HEK293T (cell line): ENCODE measurements at regions not wholly inside any gene's neighbourhood (a gene's known extent, or its start where the extent isn't known, plus 50 kb on each side); places are given as distances from the start of the nearest gene placed in this dataset.

ENCODE experiments used
- ARNT ChIP-seq: fragments of 450-650 bp; IDR thresholded peaks from 2 replicates; pipeline ENCODE4 v1.6.1; 2017; ENCODE audit warnings: mild to moderate bottlenecking
- BHLHE40 ChIP-seq: fragments of 450-650 bp; IDR thresholded peaks from 2 replicates; pipeline ENCODE4 v1.6.1; 2016; ENCODE audit warnings: mild to moderate bottlenecking, moderate library complexity, borderline replicate concordance
- CTBP1 ChIP-seq: fragments of 450-650 bp; IDR thresholded peaks from 2 replicates; pipeline ENCODE4 v1.6.1; 2016; ENCODE audit warnings: borderline replicate concordance
- ELF4 ChIP-seq: fragments of 450-650 bp; IDR thresholded peaks from 2 replicates; pipeline ENCODE4 v1.6.1; 2017; ENCODE audit warnings: antibody characterized with exemption
- FOXA1 ChIP-seq: fragments of 450-650 bp; IDR thresholded peaks from 2 replicates; pipeline ENCODE4 v1.6.1; 2016; ENCODE audit warnings: mild to moderate bottlenecking
- FOXM1 ChIP-seq: fragments of 450-650 bp; IDR thresholded peaks from 2 replicates; pipeline ENCODE4 v1.6.1; 2017; ENCODE audit warnings: mild to moderate bottlenecking, borderline replicate concordance
- HDGF ChIP-seq: fragments of 450-650 bp; IDR thresholded peaks from 2 replicates; pipeline ENCODE4 v1.6.1; 2017; ENCODE audit warnings: antibody characterized with exemption, borderline replicate concordance
- L3MBTL2 ChIP-seq: fragments of 450-650 bp; conservative IDR thresholded peaks from 2 replicates; pipeline ENCODE4 v1.6.1; 2016; ENCODE audit warnings: mild to moderate bottlenecking
- LEF1 ChIP-seq: fragments of 450-650 bp; IDR thresholded peaks from 2 replicates; pipeline ENCODE4 v1.6.1; 2017; ENCODE audit warnings: mild to moderate bottlenecking, borderline replicate concordance
- SP1 ChIP-seq: fragments of 450-650 bp; IDR thresholded peaks from 2 replicates; pipeline ENCODE4 v1.6.1; 2017
- SUZ12 ChIP-seq: fragments of 450-650 bp; IDR thresholded peaks from 2 replicates; pipeline ENCODE4 v1.6.1; 2016; ENCODE audit warnings: mild to moderate bottlenecking
- TARDBP ChIP-seq: fragments of 450-650 bp; IDR thresholded peaks from 2 replicates; pipeline ENCODE4 v1.6.1; 2016
- ZNF384 ChIP-seq: fragments of 450-650 bp; IDR thresholded peaks from 2 replicates; pipeline ENCODE4 v1.6.1; 2016
- TF ChIP-seq, protein P1 (sequence below): fragments of 450-650 bp; IDR thresholded peaks from 2 replicates; pipeline ENCODE4 v1.6.1; 2016

DNA sequence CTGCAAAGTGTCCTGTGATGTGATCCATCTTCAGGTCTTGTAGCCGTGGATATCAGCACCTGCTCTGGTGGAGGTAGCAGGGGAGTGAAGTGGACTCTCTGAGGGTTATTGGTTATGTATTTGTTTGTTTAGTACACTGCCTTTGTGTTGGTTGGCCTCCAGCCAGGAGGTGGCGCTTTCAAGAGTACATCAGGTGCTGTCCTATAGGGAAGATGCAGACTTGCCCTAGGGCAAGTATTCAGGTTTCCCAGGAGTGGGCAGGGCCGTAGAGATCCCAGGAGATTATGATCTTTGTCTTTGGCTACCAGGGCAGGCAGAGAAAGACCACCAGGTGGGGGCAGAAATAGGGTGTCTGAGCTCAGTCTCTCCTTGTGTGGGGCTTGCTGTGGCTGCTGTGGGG is 411.8 kb downstream of the SOX11 start:
- TF ChIP-seq L3MBTL2 (no peak), ZNF384 (no peak), BHLHE40 (no peak), SUZ12 (no peak), TARDBP (no peak), SP1 (no peak), FOXA1 (no peak), FOXM1 (no peak), CTBP1 (no peak), LEF1 (no peak), HDGF (no peak), ARNT (no peak), ELF4 (no peak)
- TF ChIP-seq, protein P1, sequence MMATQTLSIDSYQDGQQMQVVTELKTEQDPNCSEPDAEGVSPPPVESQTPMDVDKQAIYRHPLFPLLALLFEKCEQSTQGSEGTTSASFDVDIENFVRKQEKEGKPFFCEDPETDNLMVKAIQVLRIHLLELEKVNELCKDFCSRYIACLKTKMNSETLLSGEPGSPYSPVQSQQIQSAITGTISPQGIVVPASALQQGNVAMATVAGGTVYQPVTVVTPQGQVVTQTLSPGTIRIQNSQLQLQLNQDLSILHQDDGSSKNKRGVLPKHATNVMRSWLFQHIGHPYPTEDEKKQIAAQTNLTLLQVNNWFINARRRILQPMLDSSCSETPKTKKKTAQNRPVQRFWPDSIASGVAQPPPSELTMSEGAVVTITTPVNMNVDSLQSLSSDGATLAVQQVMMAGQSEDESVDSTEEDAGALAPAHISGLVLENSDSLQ, result no peak
